ENCODE measurements at regions not wholly inside any gene's neighbourhood (a gene's known extent, or its start where the extent isn't known, plus 50 kb on each side); places are given as distances from the start of the nearest gene placed in this dataset.

- TF ChIP-seq YY1 (IDR thresholded peaks at IDR 0.05; ENCODE audit: insufficient read depth, insufficient read length) (no peak), SUZ12 (IDR thresholded peaks at IDR 0.05; ENCODE audit: extremely low read depth, insufficient read depth, insufficient read length) (no peak), ZNF274 (IDR thresholded peaks at IDR 0.05; ENCODE audit: low read depth, low read length) (no peak)
Observed at GRCh38 chr16:19979638-19980037, 94.1 kb downstream of the GPR139 start.

All from NT2/D1 (cell line).